Muscle layer of duodenum (tissue), 2 donors: ENCODE measurements at regions not wholly inside any gene's neighbourhood (a gene's known extent, or its start where the extent isn't known, plus 50 kb on each side); places are given as distances from the start of the nearest gene placed in this dataset.

Experiments
- H3K27ac ChIP-seq: one replicate; pipeline ENCODE4 v1.7.0; 2013; ENCODE audit warnings: mild to moderate bottlenecking, low read length
- H3K27me3 ChIP-seq: one replicate; pipeline ENCODE4 v1.7.0; 2013; ENCODE audit warnings: low read depth, mild to moderate bottlenecking, control low read depth, low read length
- H3K36me3 ChIP-seq, 2 donors: one replicate each; pipeline ENCODE4 v1.7.0; 2013; ENCODE audit warnings: low read length in 2 of 2, control low read depth in 1 of 2, mild to moderate bottlenecking in 1 of 2; ENCODE audit not compliant: insufficient read depth in 2 of 2, control insufficient read depth in 1 of 2
- H3K4me1 ChIP-seq, 2 donors: one replicate each; pipeline ENCODE4 v1.7.0; 2013; ENCODE audit warnings: low read length in 2 of 2, mild to moderate bottlenecking in 2 of 2, control low read depth in 1 of 2, moderate library complexity in 1 of 2; ENCODE audit not compliant: insufficient read depth in 2 of 2, control insufficient read depth in 1 of 2
- H3K4me3 ChIP-seq, 2 donors: one replicate each; pipeline ENCODE4 v1.7.0; 2013; ENCODE audit warnings: low read length in 2 of 2, low read depth in 1 of 2, mild to moderate bottlenecking in 1 of 2
- H3K9me3 ChIP-seq, 2 donors: one replicate each; pipeline ENCODE4 v1.7.0; 2013; ENCODE audit warnings: low read length in 2 of 2, control low read depth in 1 of 2, mild to moderate bottlenecking in 1 of 2; ENCODE audit not compliant: control insufficient read depth in 1 of 2
- donor health status: healthy.

DNA sequence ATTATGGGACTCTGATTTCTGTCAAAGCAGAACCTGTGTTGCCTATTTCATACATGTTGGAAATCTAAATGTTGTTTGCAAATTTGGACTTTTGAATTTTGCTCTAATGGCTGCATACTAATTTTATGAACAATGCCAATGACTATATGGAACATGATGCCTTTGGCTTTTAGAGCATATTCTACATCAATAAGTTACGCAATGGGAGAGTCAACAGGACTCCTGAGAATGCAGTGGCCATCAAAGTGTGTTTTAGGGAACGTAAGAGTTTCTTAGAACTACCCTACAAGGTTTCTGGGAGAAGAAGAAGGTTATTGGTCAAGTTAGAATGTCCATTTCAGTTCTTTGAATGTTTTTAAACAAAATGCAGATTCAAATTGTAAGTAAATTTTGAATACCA lies 76.1 kb downstream of the SLIT2 start:
- H3K27me3 ChIP-seq: no peaks in the 10 kb centered on the region
- no peak overlapping the region for H3K27ac ChIP-seq
- no peak overlapping the region for H3K4me3 ChIP-seq
- H3K36me3 ChIP-seq: no peaks in the 10 kb centered on the region
- H3K4me1 ChIP-seq: peaks cover 0 to 5% of the 10 kb centered on the region in 2 donors
- H3K9me3 ChIP-seq: no peaks in the 10 kb centered on the region

DNA sequence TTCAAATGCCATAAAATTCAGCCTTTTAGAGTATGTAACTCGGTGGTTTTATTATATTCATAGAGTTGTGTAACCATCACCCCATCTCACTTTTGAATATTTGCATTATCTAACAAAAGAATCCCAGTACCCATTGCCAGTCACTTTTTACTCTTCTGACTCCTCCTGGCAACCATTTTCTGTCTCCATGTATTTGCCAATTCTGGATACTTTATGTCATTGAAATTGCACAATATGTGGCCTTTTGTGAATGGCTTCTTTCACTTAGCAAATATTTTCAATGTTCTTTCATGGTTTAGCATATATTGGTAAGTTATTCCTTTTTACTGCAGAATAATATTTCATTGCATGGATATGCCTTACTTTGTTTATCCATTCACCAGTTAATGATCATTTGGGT lies 79.9 kb downstream of the SLIT2 start:
- Histone ChIP-seq H3K27me3 (no peaks in the 10 kb centered on the region), H3K4me1 (peaks cover 0 to 9% of the 10 kb centered on the region in 2 donors), H3K36me3 (no peaks in the 10 kb centered on the region), H3K27ac (no peak overlapping the region), H3K4me3 (no peak overlapping the region), H3K9me3 (no peaks in the 10 kb centered on the region)

DNA sequence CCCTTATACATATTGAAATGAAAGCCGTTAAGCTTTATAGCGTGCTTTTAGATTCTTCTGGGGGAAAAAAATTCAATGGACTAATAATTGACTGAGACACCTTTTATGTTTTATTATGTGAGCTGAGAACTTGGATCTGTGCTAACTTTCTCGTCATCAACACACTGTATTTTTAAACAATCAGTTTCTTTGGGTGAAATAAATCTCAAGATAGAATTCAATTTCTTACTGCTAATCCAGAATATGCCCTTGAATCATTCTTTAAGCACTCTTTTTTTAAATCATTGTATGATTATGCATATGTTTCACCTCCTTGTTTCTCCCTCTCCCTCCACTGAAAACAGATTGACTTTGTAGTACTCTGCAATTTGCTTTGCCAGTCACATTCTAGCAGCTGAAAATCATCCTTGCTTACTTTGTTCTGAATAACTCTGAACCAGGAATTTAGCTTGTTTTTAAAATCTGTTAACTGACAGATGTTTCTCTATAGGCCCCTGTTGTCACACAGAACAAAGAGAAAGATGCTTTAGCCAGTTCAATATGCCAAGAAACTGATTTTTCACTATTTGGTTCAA lies 81.5 kb downstream of the SLIT2 start:
- Histone ChIP-seq H3K36me3 (no peaks in the 10 kb centered on the region), H3K4me1 (peaks cover 0 to 9% of the 10 kb centered on the region in 2 donors), H3K27ac (no peak overlapping the region), H3K27me3 (no peaks in the 10 kb centered on the region), H3K9me3 (no peaks in the 10 kb centered on the region), H3K4me3 (no peak overlapping the region)

DNA sequence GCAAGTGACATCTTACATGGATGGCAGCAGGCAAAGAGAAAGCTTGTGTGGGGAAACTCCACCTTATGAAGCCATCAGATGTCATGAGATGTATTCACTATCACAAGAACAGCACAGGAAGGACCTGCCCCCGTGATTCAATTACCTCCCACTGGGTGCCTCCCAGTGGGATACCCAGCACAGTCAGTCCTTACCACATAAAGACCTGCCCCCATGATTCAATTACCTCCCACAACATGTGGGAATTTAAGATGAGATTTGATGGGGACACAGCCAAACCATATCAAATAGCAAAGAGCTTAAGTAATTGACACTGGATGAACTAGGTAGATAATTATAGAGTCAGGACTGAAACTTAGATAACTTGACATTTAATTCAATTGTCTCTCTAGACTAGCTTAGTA lies 85.6 kb downstream of the SLIT2 start:
- H3K27me3 ChIP-seq: no peaks in the 10 kb centered on the region
- no peaks in the 10 kb centered on the region for H3K9me3 ChIP-seq
- H3K27ac ChIP-seq: no peak overlapping the region
- H3K36me3 ChIP-seq: no peaks in the 10 kb centered on the region
- no peak overlapping the region for H3K4me3 ChIP-seq
- peaks cover 0 to 9% of the 10 kb centered on the region in 2 donors for H3K4me1 ChIP-seq

DNA sequence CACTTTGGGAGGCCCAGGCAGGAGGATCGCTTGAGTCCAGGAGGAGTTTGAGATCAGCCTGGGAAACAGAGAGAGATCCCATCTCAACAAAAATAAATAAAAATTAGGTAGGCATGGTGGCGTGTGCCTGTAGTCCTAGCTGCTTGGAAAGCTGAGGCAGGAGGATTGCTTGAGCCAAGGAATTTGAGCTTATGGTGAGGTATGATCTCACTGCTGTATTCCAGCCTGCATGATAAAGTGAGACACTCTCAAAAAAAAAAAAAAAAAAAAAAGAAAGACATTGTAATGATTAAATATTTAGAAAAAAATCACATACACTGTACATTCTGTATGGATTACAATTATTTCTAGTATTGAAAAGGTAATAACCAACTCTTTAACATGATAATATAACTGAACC lies 87.1 kb downstream of the SLIT2 start:
- Histone ChIP-seq H3K4me1 (no peaks in the 10 kb centered on the region), H3K27me3 (no peaks in the 10 kb centered on the region), H3K9me3 (no peaks in the 10 kb centered on the region), H3K36me3 (no peaks in the 10 kb centered on the region), H3K4me3 (no peak overlapping the region), H3K27ac (no peak overlapping the region)

DNA sequence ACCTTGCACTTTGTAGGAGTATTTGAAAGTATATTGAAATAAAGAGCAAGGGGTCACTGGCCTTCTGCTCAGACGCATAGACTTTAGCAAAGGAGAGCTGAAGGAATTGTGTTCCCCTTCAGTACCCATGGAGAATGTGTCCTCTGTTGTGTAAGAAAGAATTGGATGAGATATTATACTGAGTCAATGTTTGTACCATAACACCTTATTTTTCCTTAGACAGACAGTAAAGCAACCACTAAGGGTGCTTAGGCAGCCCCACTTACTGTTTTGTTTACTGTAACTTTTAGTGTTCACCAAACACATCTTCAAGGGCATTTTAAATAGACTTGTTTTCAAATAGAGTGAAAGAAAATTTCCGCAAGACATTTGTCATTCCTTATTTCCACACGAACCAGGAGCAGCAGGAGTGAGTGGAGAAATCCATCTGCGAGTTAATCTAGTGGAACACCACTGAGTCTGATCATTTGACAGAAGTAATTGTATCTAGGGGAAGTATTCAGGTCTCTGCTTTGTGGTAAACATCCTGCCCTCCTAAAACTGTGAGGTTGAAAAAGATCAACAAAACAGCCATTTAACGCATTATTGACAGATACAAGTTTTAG lies 89.5 kb downstream of the SLIT2 start:
- no peaks in the 10 kb centered on the region for H3K9me3 ChIP-seq
- H3K27me3 ChIP-seq: no peaks in the 10 kb centered on the region
- no peak overlapping the region for H3K4me3 ChIP-seq
- no peak overlapping the region for H3K27ac ChIP-seq
- no peaks in the 10 kb centered on the region for H3K36me3 ChIP-seq
- no peaks in the 10 kb centered on the region for H3K4me1 ChIP-seq

DNA sequence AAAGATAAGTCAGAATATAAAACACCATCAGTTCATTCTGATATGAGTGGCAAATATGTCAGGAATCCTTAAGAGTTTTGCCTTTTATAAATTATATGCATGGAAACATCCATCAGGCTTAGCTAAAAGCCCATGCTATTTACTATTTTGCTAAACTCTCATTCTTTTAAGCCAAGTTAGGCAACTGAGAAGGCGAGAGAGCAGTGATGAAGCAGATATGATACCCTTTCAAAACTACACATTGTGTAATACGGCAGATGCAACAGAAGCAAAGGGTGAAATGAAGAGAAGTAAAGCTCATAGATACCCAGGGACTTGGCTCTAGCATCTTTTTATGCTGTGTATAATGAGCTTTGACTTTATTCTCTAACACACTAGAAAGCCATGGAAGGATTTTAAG lies 95.8 kb downstream of the SLIT2 start:
- H3K27me3 ChIP-seq: no peaks in the 10 kb centered on the region
- no peaks in the 10 kb centered on the region for H3K9me3 ChIP-seq
- no peak overlapping the region for H3K27ac ChIP-seq
- H3K4me1 ChIP-seq: no peaks in the 10 kb centered on the region
- no peak overlapping the region for H3K4me3 ChIP-seq
- no peaks in the 10 kb centered on the region for H3K36me3 ChIP-seq

DNA sequence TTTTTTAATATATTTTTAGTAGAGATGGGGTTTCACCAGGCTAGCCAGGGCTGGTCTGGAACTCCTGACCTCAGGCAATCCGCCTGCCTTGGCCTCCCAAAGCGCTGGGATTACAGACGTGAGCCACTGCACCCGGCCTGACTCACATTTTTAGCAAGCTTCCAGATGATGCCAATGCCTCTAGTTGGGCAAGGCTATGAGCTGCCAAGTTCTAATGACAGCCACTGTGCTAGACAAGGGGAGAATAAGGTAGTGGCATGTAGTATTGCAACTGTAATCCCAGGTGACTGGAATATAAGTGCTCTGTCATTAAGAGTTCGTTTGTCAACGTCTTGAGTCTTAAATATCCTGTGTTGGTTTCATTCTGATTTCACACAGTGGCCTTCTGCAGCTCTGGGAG lies 96.7 kb downstream of the SLIT2 start:
- Histone ChIP-seq H3K27ac (no peak overlapping the region), H3K27me3 (no peaks in the 10 kb centered on the region), H3K36me3 (no peaks in the 10 kb centered on the region), H3K4me1 (no peaks in the 10 kb centered on the region), H3K4me3 (no peak overlapping the region), H3K9me3 (no peaks in the 10 kb centered on the region)

DNA sequence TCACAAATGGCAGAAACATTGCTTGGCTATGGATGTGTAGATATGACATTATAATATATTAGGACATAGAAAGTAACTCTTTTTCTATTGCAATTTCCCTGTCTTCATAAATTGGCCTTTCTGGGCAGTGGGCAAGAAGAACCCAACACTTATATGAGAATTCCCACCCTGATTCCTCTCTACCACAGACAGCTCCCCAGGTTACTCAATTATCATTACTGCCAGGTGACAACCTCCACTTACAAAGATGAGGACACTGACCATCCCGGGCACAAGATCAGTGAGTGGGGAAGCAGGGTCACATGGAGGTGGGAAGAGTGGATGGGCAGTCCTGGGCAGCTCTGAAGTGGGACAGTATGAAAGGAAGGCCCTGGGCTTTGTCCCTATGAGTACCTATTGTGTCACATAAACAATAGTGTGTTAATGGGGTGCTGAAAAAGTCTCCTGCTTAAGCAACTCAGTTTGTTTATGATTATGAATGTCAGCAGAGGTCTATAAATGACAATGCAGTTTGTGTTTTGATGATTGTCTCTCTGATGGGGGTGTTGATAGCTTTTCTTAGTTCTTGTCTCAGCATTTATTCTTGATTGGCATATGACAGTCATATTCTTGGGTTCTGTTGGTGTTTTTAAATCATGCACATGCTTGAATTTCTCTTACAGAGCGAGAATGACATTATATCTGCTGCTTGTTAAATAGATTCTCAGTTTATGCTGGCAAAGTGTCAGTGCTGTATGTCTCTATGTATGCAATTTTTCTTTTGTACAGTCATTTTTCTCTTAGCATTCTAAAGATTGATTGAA lies 99.9 kb downstream of the SLIT2 start:
- Histone ChIP-seq H3K27ac (no peak overlapping the region), H3K4me3 (no peak overlapping the region), H3K9me3 (no peaks in the 10 kb centered on the region), H3K36me3 (no peaks in the 10 kb centered on the region), H3K4me1 (peaks cover 0 to 3% of the 10 kb centered on the region in 2 donors), H3K27me3 (no peaks in the 10 kb centered on the region)

DNA sequence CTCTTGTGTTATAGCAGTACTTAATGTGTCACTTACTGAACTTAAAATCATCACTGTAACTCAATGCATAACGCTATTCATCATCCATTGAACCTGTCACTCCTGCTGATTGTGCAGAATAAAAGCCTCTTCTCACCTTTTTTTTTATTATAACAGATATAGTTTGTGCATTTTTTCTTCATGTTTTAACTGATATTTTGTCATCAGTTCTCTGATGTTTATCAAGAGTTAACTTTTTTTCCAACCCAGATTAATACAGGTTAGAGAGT lies 100.4 kb downstream of the SLIT2 start:
- Histone ChIP-seq H3K27me3 (no peaks in the 10 kb centered on the region), H3K36me3 (no peaks in the 10 kb centered on the region), H3K4me3 (no peak overlapping the region), H3K9me3 (no peaks in the 10 kb centered on the region), H3K4me1 (peaks cover 0 to 3% of the 10 kb centered on the region in 2 donors), H3K27ac (no peak overlapping the region)

DNA sequence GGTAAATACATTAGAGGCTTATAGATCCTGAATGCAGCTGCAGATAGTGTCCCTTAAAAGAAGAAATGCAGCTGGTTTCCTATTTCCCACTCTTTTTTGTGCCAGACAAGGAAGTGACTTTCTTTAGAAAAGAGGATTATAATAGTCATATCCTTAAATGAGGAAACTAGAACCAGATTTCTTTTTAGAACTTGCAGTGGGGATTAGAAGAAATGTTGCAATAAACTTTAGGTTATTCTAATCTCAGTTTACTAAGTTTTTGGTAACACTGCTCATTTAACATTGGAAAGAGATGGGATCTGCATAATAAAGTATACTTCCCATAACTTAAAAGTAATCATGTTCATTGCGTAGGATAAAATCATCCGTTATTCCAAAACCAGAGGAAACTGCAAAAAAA lies 101.9 kb downstream of the SLIT2 start:
- Histone ChIP-seq H3K4me1 (peaks cover 0 to 3% of the 10 kb centered on the region in 2 donors), H3K4me3 (no peak overlapping the region), H3K9me3 (no peaks in the 10 kb centered on the region), H3K36me3 (no peaks in the 10 kb centered on the region), H3K27me3 (no peaks in the 10 kb centered on the region), H3K27ac (no peak overlapping the region)

DNA sequence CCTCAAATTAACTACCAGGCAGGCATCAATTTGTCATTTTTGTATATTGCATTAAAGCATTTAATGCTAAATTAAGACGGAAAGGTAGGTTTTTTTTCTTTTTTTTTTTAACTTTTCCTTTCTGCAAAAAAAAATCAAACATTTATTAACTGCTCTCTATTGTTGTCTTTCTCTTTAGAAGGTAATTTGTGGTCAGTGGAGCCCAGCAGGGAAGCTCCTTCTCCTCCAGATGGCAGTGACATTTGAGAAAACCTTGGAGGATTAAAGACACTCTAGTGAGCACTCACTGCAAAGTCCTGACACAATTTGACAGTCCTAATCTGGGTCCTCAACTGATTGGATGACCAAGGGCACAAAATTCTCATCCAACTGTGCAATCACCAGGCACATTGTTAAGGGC lies 102.4 kb downstream of the SLIT2 start:
- no peaks in the 10 kb centered on the region for H3K36me3 ChIP-seq
- no peak overlapping the region for H3K27ac ChIP-seq
- H3K27me3 ChIP-seq: no peaks in the 10 kb centered on the region
- no peaks in the 10 kb centered on the region for H3K9me3 ChIP-seq
- H3K4me3 ChIP-seq: no peak overlapping the region
- peaks cover 0 to 3% of the 10 kb centered on the region in 2 donors for H3K4me1 ChIP-seq
